SJSA1 (cell line): ENCODE measurements at regions not wholly inside any gene's neighbourhood (a gene's known extent, or its start where the extent isn't known, plus 50 kb on each side); places are given as distances from the start of the nearest gene placed in this dataset.

ENCODE experiments used
- DNase-seq, 2 experiments: peaks; one replicate each; pipeline ENCODE4 v3.0.0-alpha.2; 2015 to 2020; ENCODE audit warnings: low spot score in 2 of 2, low read depth in 1 of 2
- H3K27ac ChIP-seq: fragments of 250-450 bp; sonication (Bioruptor Pico); 2 replicates; pipeline ENCODE4 v1.5.1; 2020; ENCODE audit warnings: mild to moderate bottlenecking, moderate library complexity
- H3K27me3 ChIP-seq: fragments of 250-450 bp; sonication (Bioruptor Pico); replicated peaks from 2 replicates; pipeline ENCODE4 v1.5.1; 2020; ENCODE audit warnings: mild to moderate bottlenecking, moderate library complexity
- H3K36me3 ChIP-seq: fragments of 250-450 bp; sonication (Bioruptor Pico); 2 replicates; pipeline ENCODE4 v1.5.1; 2020; ENCODE audit warnings: mild to moderate bottlenecking
- H3K4me1 ChIP-seq: fragments of 250-450 bp; sonication (Bioruptor Pico); replicated peaks from 2 replicates; pipeline ENCODE4 v1.6.1; 2021; ENCODE audit warnings: mild to moderate bottlenecking
- H3K4me3 ChIP-seq: fragments of 250-450 bp; sonication (Bioruptor Pico); 2 replicates; pipeline ENCODE4 v1.5.1; 2020; ENCODE audit warnings: mild to moderate bottlenecking
- H3K9me3 ChIP-seq: fragments of 250-450 bp; sonication (Bioruptor Pico); replicated peaks from 2 replicates; pipeline ENCODE4 v1.5.1; 2020; ENCODE audit warnings: mild to moderate bottlenecking

DNA sequence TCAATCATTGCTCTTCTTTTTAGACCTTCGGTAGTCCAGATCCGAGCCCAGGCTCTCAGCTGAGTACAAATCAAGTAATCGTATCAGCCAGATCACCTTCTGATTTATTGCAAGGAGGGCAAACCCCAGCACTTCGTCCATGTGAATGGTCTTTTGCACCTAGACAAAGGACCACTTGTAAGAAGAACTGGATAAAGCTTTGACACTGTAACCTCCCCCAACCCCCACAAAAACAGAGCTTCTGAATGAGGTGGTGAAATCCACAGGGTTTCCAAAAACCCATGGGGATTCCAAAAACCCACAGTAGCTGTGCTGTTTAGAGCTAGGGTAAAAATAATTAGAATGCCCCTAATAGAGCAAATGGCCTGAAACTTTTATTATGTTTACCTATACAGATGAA is 148.8 kb upstream of the ODAD2 start:
- H3K4me3 ChIP-seq = no peak overlapping the region
- no peaks in the 10 kb centered on the region for H3K36me3 ChIP-seq
- no peak for DNase-seq
- no peaks in the 10 kb centered on the region for H3K4me1 ChIP-seq
- no peaks in the 10 kb centered on the region for H3K9me3 ChIP-seq
- H3K27me3 ChIP-seq = no peaks in the 10 kb centered on the region
- H3K27ac ChIP-seq = no peak overlapping the region

DNA sequence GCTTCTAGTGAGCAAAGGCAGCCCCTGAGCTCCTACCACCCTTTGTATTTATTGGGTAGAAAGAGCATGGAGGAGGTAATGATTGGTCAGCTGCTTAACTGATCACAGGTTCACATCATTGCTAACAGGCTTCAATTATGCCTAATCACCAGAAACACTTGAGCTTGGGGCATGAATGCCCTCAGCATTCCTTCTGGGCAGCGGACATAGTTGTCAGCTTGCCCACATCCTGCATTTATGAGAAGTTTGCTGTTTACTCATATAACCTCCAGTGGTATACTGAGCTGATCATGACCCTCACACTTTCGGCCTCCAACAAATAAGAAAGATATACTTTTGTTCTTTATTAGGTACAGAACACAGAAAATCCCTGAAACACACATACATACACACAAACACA is 140.3 kb upstream of the ODAD2 start:
- Histone ChIP-seq H3K9me3 (0 out of 2 replicates have a peak, but pooled peaks cover 2% of the 10 kb centered on the region), H3K4me3 (no peak overlapping the region), H3K27ac (peak overlapping the region; percentile 38), H3K27me3 (no peaks in the 10 kb centered on the region), H3K36me3 (no peaks in the 10 kb centered on the region), H3K4me1 (peaks cover 14% of the 10 kb centered on the region)
- DNase-seq = peak in 1 of 2 experiments; percentile 37

DNA sequence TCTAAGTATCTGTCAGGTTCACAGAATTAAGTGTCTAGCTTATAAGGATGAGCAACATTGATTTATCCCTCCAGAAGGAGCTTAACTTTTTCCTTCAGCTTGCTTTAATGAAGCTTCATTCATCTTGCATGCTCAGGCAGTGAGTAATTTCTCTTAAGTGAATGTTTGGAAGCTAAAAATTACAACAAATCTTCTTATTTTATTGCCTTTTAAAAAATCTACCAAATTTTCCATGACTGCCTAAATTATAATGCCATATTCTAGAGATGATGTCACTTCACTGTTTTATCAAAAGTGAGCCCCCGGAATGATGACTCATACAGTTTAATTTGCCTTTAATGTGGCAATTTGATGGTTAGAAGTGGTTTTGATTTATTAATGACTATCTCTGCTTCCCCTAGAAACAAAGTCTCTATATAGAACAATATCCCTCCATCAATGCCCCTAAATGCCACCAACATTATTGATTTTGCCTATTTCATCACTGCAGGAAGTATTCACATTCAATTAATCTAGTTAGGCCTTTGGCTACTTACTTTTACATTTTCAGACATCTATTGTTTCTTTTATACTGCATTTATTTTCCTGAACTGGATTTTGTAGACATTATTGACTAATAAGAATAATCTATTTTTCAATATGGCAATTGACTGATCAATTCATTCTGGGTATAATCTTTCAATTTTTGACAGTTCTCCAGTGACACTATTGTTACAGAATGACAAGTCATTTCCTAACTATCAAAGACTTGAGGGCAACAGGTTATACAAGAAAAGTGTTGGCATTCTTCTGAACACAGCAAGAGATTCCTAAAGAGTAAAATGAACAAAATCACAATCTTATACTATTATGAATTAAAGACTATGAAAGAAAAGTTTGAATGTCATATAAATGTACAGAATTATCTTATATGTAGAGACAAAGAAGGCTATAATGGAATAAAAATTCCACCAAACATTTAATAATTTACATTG is 139.3 kb upstream of the ODAD2 start:
- Histone ChIP-seq H3K4me3 (no peak overlapping the region), H3K4me1 (peaks cover 14% of the 10 kb centered on the region), H3K9me3 (0 out of 2 replicates have a peak, but pooled peaks cover 2% of the 10 kb centered on the region), H3K27me3 (no peaks in the 10 kb centered on the region), H3K27ac (peak overlapping the region; percentile 38), H3K36me3 (no peaks in the 10 kb centered on the region)
- peak in 1 of 2 experiments; percentile 24 for DNase-seq

DNA sequence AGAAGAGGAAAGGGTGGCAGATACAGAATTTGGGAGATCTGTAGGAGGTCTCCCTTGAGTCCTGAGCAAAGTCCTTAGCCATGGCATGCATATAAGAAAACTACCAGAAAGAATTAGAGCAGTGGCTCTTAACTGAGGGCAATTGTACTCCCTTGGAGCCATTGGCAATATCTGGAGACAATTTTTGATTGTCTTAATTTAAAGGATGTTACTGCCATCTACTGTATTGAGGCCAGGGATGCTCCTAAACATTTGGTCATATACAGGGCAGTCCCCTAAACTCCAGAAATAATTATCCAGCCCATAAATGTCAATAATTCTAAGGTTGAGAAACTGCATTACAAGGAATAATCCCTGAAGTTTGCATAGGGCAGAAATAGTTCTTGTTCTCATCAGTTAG is 136.4 kb upstream of the ODAD2 start:
- H3K36me3 ChIP-seq = no peaks in the 10 kb centered on the region
- H3K4me3 ChIP-seq = no peak overlapping the region
- peaks cover 17% of the 10 kb centered on the region for H3K4me1 ChIP-seq
- no peaks in the 10 kb centered on the region for H3K27me3 ChIP-seq
- H3K27ac ChIP-seq = no peak overlapping the region
- 0 out of 2 replicates have a peak, but pooled peaks cover 2% of the 10 kb centered on the region for H3K9me3 ChIP-seq
- no peak for DNase-seq

DNA sequence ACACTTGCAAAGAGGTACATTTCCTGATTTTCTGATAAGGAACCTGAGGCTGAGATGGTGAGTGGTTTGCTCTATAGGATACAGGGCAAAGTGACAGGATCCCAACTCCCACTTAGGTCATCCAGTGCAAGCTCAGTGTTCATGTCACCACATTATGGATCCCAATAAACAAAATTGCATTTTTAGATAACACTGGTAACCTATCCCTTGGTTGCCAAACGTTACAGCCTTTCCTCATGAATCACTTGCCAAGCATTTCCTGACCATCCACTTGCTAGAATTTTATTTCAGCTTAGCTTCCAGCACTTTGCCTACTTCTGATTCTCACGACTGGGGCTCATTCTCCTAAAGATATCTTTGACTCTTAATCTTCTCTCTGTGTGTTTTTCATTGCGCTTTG is 131.4 kb upstream of the ODAD2 start:
- peaks cover 5% of the 10 kb centered on the region; the same call in 1 of the 2 replicates for H3K4me1 ChIP-seq
- no peaks in the 10 kb centered on the region for H3K9me3 ChIP-seq
- H3K4me3 ChIP-seq = no peak overlapping the region
- H3K27ac ChIP-seq = no peak overlapping the region
- peak in 1 of 2 experiments; percentile 16 for DNase-seq
- no peaks in the 10 kb centered on the region for H3K27me3 ChIP-seq
- H3K36me3 ChIP-seq = no peaks in the 10 kb centered on the region

DNA sequence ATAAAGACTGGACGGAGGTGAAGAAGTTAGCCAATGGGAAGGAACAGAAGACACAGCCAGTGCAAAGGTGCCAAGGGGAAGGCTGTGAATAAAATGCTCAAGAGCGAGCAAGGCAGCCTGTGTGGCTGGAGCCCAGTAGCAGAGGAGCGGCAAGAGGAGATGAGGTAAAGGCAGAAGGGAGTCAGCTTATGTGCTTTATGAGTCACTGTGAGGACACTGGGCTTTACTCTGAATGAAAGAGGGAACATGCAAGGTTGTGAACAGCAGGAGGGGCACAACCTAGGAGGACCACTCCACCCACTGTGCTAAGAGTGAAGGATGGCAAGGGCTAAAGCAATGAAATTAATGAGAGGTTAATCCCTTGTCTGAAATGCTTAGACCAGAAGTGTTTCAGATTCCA is 129.0 kb upstream of the ODAD2 start:
- Histone ChIP-seq H3K27ac (no peak overlapping the region), H3K4me3 (no peak overlapping the region), H3K36me3 (no peaks in the 10 kb centered on the region), H3K27me3 (no peaks in the 10 kb centered on the region), H3K4me1 (peaks cover 8% of the 10 kb centered on the region; the same call in 1 of the 2 replicates), H3K9me3 (no peaks in the 10 kb centered on the region)
- DNase-seq = no peak

DNA sequence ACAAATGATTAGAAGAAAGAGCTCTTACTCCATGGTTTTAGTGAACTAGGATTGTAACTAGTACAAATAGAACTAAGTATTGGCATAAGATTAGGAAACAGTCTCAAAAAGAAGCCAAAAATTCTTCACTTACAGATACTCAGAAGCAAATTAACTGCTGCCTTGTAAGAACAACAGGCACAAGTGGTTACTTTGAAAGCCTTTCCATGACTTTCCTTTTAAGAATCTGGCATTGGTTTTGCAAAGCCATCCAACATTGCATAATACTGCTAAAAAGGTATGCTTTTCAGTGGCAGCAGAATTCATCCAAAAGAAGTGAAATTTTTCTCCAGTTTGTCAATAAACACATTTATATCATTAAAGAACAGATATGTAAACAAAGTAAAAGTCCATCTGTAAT is 126.8 kb upstream of the ODAD2 start:
- no peak for DNase-seq

DNA sequence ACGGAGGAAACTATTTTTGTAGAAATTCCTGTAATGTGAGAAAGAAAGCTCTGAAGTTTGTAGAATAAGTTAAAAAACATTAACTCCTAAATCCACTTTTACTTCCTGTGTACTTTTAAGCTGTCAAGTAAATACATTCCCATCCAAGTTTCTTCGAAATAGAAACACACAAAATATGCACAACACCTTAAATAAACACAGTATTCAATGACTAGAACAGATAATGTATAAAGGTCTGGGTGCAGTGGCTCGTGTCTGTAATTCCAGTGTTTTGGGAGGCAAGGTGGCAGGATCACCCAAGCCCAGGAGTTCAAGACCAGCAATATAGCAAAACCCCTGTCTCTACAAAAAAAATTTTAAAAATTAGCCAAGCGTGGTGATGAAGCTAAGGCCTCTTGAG is 121.9 kb upstream of the ODAD2 start:
- no peak for DNase-seq
- H3K4me1 ChIP-seq = 0 out of 2 replicates have a peak, but pooled peaks cover 2% of the 10 kb centered on the region
- no peak overlapping the region for H3K4me3 ChIP-seq
- no peaks in the 10 kb centered on the region for H3K36me3 ChIP-seq
- H3K9me3 ChIP-seq = no peaks in the 10 kb centered on the region
- no peaks in the 10 kb centered on the region for H3K27me3 ChIP-seq
- H3K27ac ChIP-seq = no peak overlapping the region

More for the DNA sequence above, 126.8 kb upstream of the ODAD2 start:
- no peak overlapping the region for H3K4me3 ChIP-seq
- no peak overlapping the region for H3K27ac ChIP-seq
- no peaks in the 10 kb centered on the region for H3K36me3 ChIP-seq
- no peaks in the 10 kb centered on the region for H3K27me3 ChIP-seq
- H3K4me1 ChIP-seq = peaks cover 8% of the 10 kb centered on the region; the same call in 1 of the 2 replicates
- H3K9me3 ChIP-seq = no peaks in the 10 kb centered on the region

DNA sequence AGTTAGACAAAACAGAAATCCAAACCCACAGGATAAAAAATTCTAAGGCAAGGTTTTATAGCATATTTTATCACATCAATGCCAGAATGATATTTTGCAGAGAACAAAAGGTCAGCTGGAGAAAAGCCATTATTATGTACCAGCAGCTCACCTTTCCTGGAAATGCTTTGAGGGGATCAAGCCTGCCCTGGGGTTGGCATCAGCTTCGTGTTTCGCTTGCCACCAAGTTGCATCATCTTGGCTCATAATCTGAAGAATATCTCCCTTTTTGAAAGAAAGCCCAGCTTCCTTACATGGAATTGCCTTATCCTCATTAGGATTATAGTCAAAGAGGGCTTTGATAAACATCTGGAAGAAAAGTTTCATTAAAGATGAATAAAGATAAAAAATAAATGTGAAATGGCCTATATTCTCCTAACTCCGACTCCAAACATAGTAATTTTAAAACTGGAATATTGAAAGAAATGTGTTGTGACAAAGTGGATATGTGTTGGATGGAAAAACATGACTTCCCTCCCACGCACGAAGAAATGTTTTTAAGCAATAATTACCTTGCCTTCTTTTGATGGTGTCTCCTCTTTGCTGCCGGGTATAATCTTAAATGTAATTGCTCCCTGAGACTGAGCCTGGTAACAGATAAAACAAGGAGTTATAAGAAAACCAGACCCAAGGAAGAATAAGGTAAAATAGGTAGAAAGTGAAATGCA is 121.3 kb upstream of the ODAD2 start:
- H3K4me1 ChIP-seq = 0 out of 2 replicates have a peak, but pooled peaks cover 2% of the 10 kb centered on the region
- DNase-seq = no peak
- no peak overlapping the region for H3K27ac ChIP-seq

DNA sequence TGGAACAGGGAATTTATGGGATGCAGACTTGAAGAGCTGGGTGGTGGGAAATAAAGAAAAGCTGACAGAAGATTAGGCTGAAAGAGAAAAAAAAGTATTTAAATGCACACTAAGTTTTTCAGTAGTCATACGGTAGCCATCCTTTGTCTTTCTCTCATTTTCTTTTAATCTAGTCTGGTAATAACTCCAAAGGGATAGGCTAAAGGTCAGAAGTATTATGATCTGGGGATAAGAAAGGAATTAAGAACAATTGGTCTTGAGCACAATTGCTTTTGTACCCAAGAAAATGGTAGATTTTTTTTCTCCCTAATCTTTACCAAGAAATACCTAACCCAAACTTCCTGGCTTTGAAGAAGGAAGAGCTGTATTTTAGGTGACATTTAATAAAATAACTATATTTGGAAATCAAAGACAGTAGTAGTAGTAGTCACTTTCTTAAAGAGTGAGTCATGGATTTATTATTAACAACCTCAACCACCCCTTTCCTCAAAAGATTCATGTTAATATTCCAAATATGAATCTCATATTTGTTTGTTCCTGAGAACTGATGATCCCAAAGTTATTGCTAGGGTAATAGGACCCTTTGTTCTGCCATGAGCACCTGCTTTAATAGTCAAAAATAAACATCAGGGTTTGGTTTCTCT is 120.2 kb upstream of the ODAD2 start:
- Histone ChIP-seq H3K27ac (no peak overlapping the region), H3K4me3 (no peak overlapping the region), H3K9me3 (no peaks in the 10 kb centered on the region), H3K4me1 (0 out of 2 replicates have a peak, but pooled peaks cover 2% of the 10 kb centered on the region), H3K36me3 (no peaks in the 10 kb centered on the region), H3K27me3 (no peaks in the 10 kb centered on the region)
- no peak for DNase-seq

More for the DNA sequence above, 121.3 kb upstream of the ODAD2 start:
- Histone ChIP-seq H3K27me3 (no peaks in the 10 kb centered on the region), H3K4me3 (no peak overlapping the region), H3K36me3 (no peaks in the 10 kb centered on the region), H3K9me3 (no peaks in the 10 kb centered on the region)

DNA sequence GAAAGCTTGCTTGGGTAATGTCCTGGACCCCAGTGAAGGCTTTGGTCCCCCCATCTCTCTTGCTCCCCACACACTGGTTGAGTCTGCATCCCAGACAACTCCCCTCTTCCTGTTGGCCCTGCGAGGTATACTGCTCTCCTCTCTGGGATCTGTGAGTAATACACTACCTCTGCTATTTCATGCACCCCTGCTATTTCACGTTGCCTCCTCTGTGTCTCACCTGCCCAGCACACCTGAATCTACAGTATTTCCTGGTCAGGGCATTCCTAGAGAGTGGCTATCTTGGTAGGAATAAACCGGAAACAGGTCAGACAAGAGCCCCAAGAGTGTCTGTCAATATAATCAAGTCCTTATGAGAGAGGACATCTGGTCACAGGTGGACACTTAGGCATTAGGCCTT is 114.3 kb upstream of the ODAD2 start:
- H3K36me3 ChIP-seq = no peaks in the 10 kb centered on the region
- no peak overlapping the region for H3K4me3 ChIP-seq
- no peak for DNase-seq
- no peaks in the 10 kb centered on the region for H3K4me1 ChIP-seq
- H3K9me3 ChIP-seq = no peaks in the 10 kb centered on the region
- H3K27ac ChIP-seq = no peak overlapping the region
- no peaks in the 10 kb centered on the region for H3K27me3 ChIP-seq

DNA sequence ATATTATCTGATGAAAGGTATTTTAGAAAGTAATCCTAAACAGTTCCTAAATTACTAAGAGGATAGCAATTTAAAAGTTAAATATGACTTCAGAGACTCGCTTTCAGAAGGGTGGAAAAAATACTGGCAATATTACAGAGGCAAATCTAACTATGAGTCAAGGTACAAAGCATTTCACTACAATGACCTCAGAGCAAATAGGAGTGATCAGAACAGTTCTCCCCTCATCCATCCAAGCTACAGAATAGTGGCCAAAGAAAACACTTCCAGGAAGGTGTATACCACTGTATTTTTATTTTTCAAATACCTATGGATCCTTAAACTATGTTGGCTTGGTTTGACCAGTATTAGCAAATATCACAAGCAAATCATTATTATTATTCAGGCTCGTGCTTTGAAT is 112.8 kb upstream of the ODAD2 start:
- no peak for DNase-seq
- Histone ChIP-seq H3K27me3 (no peaks in the 10 kb centered on the region), H3K9me3 (no peaks in the 10 kb centered on the region), H3K27ac (no peak overlapping the region), H3K36me3 (no peaks in the 10 kb centered on the region), H3K4me3 (no peak overlapping the region), H3K4me1 (no peaks in the 10 kb centered on the region)

DNA sequence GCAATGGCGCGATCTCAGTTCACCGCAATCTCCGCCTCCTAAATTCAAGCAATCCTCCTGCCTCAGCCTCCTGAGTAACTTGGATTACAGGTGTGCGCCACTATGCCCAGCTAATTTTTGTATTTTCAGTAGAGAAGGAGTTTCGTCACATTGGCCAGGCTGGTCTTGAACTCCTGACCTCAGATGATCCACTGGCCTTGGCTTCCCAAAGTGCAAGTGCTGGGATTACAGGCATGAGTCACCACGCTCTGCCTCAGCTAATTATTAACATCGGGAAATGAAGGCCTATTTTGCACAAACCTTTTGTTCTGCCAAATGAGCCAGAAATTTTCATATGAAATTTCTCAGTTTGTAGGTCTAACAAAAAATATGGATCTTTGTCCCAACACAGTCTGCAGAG is 106.7 kb upstream of the ODAD2 start:
- Histone ChIP-seq H3K27ac (no peak overlapping the region), H3K9me3 (no peaks in the 10 kb centered on the region), H3K36me3 (no peaks in the 10 kb centered on the region), H3K4me1 (no peaks in the 10 kb centered on the region), H3K27me3 (no peaks in the 10 kb centered on the region), H3K4me3 (no peak overlapping the region)
- no peak for DNase-seq
